GM21576 (cell line): ENCODE measurements at regions not wholly inside any gene's neighbourhood (a gene's known extent, or its start where the extent isn't known, plus 50 kb on each side); places are given as distances from the start of the nearest gene placed in this dataset.

Experiments
- ATAC-seq: cut with Tn5 transposase; IDR thresholded peaks from one replicate; pipeline ENCODE4 v1.9.1; 2021; ENCODE audit warnings: mild to moderate bottlenecking, moderate library complexity; ENCODE audit not compliant: unreplicated experiment

DNA sequence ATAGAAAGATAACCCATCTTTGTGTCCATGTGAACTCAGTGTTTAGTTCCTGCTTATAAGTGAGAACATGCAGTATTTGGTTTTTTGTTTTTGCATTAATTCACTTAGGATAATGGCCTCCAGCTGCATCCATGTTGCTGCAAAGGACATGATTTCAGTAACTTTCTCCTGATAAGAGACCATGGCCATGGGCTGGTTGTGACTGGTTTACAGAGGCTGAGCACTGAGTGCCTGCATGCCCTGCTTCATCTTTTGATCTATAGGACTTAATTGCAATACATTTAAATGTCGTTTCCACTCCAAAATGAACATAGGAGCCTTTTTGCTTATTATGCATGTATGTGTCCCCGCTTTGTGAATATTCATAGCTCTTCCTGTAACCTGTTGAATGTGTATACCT, 101.3 kb upstream of the IGFBP3 start:
- no peak for ATAC-seq

GRCh38 chr7:46015107-46015868, 94.2 kb upstream of the IGFBP3 start:
- ATAC-seq, result no peak

GRCh38 chr7:46011501-46011900, 90.4 kb upstream of the IGFBP3 start:
- ATAC-seq, result no peak

GRCh38 chr7:46011059-46011458, 90.0 kb upstream of the IGFBP3 start:
- no peak for ATAC-seq

DNA sequence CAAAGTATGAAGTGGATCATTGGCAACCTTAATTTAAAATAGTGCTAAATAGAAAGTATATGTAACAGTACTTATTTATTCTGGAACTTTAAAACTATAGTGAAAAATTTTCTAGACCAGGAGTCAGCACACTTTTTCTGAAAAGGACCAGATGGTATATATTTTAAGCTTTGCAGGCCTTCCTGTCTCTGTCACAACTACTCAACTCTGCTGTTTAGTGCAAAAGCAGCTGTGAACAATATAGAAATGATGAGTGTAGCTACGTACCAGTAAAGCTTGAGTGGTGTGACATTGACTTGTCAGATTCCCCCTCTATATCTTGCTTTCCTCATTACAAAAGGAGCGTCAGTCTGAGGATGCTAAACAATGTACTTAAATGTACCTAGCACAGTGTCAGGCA, 88.1 kb upstream of the IGFBP3 start:
- no peak for ATAC-seq

DNA sequence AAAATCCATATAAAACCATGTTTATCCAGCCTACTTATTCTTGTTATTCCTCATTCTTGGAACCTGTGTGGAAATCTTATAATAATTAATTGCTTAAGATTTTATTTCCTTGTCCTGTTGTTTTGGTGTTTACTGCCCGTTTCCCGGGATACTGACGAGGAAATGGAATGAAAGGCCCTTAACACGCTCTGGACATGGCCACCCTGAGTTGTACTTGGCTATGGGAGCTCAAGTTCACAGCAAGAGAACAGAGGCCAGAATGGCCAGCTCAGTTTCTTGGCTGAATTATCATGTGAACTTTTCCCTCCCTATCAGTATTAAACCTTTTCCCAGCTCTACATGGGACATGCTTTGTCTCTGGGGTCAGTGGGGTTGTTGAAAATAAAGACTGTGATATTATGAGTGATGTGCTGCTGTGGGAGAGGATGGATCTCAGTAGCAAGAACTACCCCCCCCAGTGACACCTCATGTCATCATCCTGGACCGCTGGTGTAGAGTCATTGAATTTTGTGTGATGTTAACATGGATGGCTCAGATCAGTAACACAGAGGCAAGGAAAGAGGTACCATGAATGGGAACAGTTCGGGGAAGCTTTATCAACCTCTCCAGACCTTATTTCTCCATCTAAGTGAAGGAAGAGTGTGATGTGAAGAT, 87.0 kb upstream of the IGFBP3 start:
- ATAC-seq, result no peak

- ATAC-seq, result no peak
Measured at GRCh38 chr7:46007194-46007593, 86.1 kb upstream of the IGFBP3 start.

GRCh38 chr7:46006723-46007122, 85.7 kb upstream of the IGFBP3 start:
- ATAC-seq, result no peak

DNA sequence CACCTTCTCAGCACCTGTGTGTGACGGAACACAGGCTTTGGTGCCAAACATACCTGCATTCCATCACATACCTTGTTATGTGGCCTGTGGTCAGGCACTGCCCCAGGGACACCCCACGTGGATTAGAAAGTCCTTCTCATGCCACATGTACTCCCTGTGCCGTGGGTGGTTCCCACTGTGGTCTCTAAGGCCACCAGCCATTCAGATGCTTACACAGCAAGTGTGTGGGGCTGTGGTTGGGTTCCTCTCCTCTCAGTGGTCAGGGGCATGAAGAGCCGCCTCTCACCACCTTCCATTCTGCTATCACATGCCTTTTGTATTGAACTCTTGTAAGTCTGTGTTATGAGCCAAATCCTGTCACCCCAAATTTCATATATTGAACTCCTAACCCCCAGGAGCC, 85.1 kb upstream of the IGFBP3 start:
- no peak for ATAC-seq

DNA sequence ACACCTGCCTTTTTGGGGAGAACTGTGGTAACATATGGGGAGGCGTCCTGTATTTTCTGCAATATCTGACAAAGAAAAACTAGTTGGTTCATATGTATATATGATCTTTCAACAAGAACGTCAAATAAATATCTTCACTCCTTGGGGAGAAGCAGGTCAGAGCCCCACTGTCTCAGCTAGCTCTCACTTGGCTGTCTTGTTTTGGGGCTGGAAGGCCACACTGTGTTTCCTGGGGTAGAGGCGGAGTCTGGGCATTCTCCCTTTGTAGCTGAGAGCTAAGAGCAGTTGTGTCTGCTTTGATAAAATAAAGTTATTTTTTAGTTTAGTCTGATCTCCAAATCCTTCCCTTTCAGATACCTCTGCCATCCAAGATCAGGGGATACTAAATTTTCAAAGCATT, 83.9 kb upstream of the IGFBP3 start:
- ATAC-seq, result no peak

GRCh38 chr7:46003896-46004875, 83.1 kb upstream of the IGFBP3 start:
- ATAC-seq, result no peak

DNA sequence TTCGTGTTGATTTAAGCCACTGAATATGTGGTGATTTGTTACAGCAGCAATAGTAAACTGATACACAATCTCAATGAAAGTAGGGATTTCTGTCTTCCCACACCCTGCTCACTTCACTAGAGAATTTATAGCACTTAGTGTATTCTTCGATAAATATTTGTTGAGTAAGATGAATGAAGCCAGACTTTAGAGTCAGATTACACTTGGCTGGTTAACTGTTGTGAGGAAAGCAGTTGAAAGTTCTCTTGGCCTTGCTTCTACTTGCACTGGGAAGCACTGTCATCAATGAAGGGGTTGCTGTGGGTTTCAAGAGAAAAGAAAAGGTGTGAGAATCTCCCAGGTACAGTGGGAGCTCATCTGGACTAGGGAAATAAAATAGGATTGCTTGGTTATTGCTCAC, 82.1 kb upstream of the IGFBP3 start:
- no peak for ATAC-seq

GRCh38 chr7:46000513-46000912, 79.4 kb upstream of the IGFBP3 start:
- ATAC-seq, result no peak

- no peak for ATAC-seq
Measured at GRCh38 chr7:45999541-45999940, 78.5 kb upstream of the IGFBP3 start.

GRCh38 chr7:45998506-45998905, 77.4 kb upstream of the IGFBP3 start:
- ATAC-seq, result no peak

DNA sequence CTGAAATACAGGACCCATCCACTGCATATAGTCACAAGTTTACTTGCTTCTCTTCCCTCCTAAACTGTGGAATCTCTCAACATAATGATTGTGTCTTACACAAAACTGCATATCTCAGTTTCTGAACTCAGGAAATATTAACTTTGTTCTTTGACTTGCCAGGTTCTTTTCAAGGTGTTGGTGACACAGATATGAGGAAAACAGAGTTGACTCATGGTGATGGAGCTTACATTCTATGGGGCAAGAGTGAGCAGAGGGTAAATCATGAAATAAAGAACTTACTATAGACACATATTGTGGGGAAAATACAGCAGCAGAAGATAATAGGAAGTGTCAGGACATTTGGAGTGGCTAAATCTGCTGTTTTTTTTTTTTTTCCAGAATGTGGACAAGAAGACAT, 72.5 kb upstream of the IGFBP3 start:
- ATAC-seq, result no peak

DNA sequence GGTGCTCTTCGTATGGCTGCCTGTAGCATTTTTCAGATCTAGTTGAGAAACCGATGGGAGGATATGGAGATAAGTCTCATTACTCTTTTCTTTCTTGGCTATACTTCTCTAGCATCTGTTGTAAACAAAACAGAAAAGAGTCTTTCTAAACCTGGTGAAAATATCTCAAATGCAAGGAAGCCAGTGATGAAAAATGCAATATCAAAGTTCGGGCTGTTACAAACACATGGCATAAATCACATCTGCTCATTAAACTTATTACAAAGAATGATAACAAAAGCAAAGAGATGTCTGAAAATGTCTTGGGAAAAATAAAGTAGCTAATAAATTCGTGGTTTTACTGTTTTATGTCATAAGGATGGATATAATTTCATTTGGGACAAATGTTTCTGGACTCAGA, 71.8 kb upstream of the IGFBP3 start:
- ATAC-seq, result no peak

GRCh38 chr7:45990276-45990675, 69.2 kb upstream of the IGFBP3 start:
- no peak for ATAC-seq

DNA sequence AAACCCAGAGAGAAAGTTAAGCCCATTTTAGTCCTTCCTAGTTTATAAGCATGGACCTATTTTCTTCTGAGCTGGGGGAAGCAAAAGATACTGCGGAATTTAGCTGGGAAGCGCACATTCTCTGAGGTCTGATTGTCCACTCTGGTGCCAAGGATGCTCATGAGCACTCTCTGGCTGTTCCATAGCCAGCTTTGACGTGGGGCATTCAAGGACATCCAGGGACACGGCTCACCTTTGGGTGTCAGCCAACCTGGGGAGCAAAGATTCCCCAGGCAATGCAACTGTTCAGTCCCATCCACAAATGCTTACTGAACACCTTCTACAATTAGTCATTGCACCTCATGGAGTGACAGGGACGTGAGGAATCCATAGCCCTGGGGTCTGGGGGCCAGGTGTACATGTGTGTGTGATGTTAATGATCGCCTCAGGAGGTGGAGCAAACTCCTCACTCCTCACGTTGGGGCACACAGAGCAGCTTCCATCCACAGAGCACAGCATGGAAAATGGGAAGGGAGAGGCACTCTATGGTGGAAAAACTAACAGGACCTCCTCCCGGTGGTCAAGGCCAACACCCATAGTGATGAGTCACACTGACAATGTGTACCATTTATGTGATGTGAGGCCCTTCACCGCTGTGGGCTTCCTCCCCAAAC, 67.5 kb upstream of the IGFBP3 start:
- ATAC-seq, result no peak

DNA sequence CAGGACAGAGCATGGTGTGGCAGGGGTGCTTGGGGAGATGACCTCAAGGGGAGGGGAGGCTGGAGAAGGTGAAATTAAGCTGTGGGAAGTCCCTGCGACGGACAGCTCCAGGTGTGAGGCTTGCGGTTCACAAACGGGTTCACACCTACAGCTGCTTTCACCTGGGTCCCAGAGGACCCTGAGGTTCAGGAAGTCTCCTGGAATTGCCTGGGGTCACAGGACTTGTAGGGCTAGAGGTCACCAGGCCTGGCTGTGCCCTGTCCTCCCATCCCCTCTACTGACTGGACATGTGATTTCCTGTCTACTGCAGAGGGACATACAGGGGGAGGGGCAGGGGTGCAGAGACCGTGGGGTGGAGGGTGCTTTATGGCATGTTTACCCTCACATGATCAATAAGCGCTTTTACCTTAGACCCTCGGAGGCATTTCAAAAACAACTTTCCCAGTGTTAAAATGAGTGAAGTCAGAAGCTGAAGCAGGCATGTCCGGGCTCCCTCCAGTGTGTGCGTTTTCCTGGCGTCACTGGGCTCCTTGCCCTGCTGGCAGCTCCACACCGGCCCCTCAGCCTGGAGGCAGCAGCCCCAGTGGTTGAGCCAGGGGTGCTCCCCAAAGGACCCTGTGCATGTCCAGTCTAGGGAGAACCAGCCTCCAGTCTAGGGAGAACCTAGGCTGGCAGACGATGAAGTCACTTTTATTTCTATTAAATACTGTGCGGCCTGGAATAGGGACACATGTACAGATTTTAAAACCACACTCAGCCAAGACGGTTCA, 66.6 kb upstream of the IGFBP3 start:
- no peak for ATAC-seq
